CD14-positive monocyte (primary cell): ENCODE measurements at regions not wholly inside any gene's neighbourhood (a gene's known extent, or its start where the extent isn't known, plus 50 kb on each side); places are given as distances from the start of the nearest gene placed in this dataset.

Experiments
- DNase-seq, 3 donors: peaks; one replicate each; pipeline ENCODE4 v3.0.0-alpha.2; 2011 to 2022
- H2AFZ ChIP-seq: 2 replicates; pipeline ENCODE4 v1.6.0; 2012; ENCODE audit warnings: mild to moderate bottlenecking, low read depth, low read length, inconsistent platforms; ENCODE audit not compliant: insufficient read depth, poor library complexity, severe bottlenecking
- H3K27ac ChIP-seq, 2 donors: 1 replicate in 1 of 2; 2 replicates in 1 of 2; pipeline ENCODE4 v1.5.1; 2012 to 2013; ENCODE audit warnings: low read length in 2 of 2, control low read depth in 1 of 2, inconsistent platforms in 1 of 2, low read depth in 1 of 2, mild to moderate bottlenecking in 1 of 2
- H3K27me3 ChIP-seq, 2 donors: one replicate each; pipeline versions ENCODE4 v1.6.0 to v1.6.1; 2011 to 2013; ENCODE audit warnings: low read length in 2 of 2; ENCODE audit not compliant: control insufficient read depth in 2 of 2, insufficient read depth in 2 of 2
- H3K36me3 ChIP-seq, 2 donors: replicated peaks in 1 of 2; 1 replicate in 1 of 2; 2 replicates in 1 of 2; pipeline versions ENCODE4 v1.5.1 to v1.6.1; 2012 to 2013; ENCODE audit warnings: low read length in 2 of 2, control low read depth in 1 of 2, inconsistent platforms in 1 of 2, mild to moderate bottlenecking in 1 of 2; ENCODE audit not compliant: insufficient read depth in 2 of 2, control insufficient read depth in 1 of 2
- H3K4me1 ChIP-seq, 2 donors: 1 replicate in 1 of 2; 2 replicates in 1 of 2; pipeline versions ENCODE4 v1.5.1 to v1.6.1; 2012 to 2013; ENCODE audit warnings: low read length in 2 of 2, control low read depth in 1 of 2, inconsistent platforms in 1 of 2, mild to moderate bottlenecking in 1 of 2, moderate library complexity in 1 of 2; ENCODE audit not compliant: insufficient read depth in 2 of 2, control insufficient read depth in 1 of 2
- H3K4me2 ChIP-seq: replicated peaks from 2 replicates; pipeline ENCODE3; 2012; ENCODE audit warnings: low read length, moderate library complexity, mild to moderate bottlenecking; ENCODE audit not compliant: poor library complexity, severe bottlenecking; ENCODE audit errors: extremely low read depth
- H3K4me3 ChIP-seq, 3 experiments: fragments of 200-600 bp in 1 of 3; sonication (generic) in 1 of 3; replicated peaks in 1 of 3; 1 replicate in 2 of 3; 2 replicates in 1 of 3; pipeline ENCODE4 v1.5.1; 2011 to 2013; ENCODE audit warnings: low read length in 3 of 3, mild to moderate bottlenecking in 3 of 3, control low read depth in 2 of 3, low read depth in 2 of 3, inconsistent platforms in 1 of 3, moderate library complexity in 1 of 3
- H3K79me2 ChIP-seq: 2 replicates; pipeline ENCODE4 v1.6.0; 2012; ENCODE audit warnings: mild to moderate bottlenecking, control low read depth, inconsistent platforms, low read length, moderate library complexity; ENCODE audit not compliant: insufficient read depth
- H3K9ac ChIP-seq: 2 replicates; pipeline ENCODE4 v1.6.0; 2017; ENCODE audit warnings: low read length, mild to moderate bottlenecking; ENCODE audit not compliant: insufficient read depth, poor library complexity, severe bottlenecking
- H3K9me3 ChIP-seq, 2 donors: replicated peaks in 1 of 2; 1 replicate in 1 of 2; 2 replicates in 1 of 2; pipeline versions ENCODE4 v1.5.1 to v1.6.1; 2012 to 2013; ENCODE audit warnings: low read length in 2 of 2, control low read depth in 1 of 2; ENCODE audit not compliant: control insufficient read depth in 1 of 2, insufficient read depth in 1 of 2
- H4K20me1 ChIP-seq: 2 replicates; pipeline ENCODE4 v1.6.0; 2012; ENCODE audit warnings: mild to moderate bottlenecking, low read length, control low read depth, moderate library complexity; ENCODE audit not compliant: insufficient read depth
- H3K27ac Mint-ChIP-seq, 7 donors: one replicate each; pipeline ENCODE4 v1.8.0; 2020; ENCODE audit warnings: mild to moderate bottlenecking in 7 of 7, mixed read lengths in 7 of 7, moderate library complexity in 6 of 7, inconsistent platforms in 2 of 7
- H3K27me3 Mint-ChIP-seq, 3 donors: one replicate each; pipeline ENCODE4 v1.8.0; 2021 to 2022; ENCODE audit warnings: low read depth in 3 of 3, mild to moderate bottlenecking in 3 of 3, mixed read lengths in 3 of 3, moderate library complexity in 3 of 3, inconsistent platforms in 1 of 3
- H3K36me3 Mint-ChIP-seq, 2 donors: one replicate each; pipeline ENCODE4 v1.8.0; 2020; ENCODE audit warnings: mixed read lengths in 2 of 2, inconsistent platforms in 1 of 2, mild to moderate bottlenecking in 1 of 2
- H3K4me1 Mint-ChIP-seq: one replicate; pipeline ENCODE4 v1.8.0; 2020; ENCODE audit warnings: mild to moderate bottlenecking, mixed read lengths
- H3K4me3 Mint-ChIP-seq, 2 donors: one replicate each; pipeline ENCODE4 v1.8.0; 2020; ENCODE audit warnings: mild to moderate bottlenecking in 2 of 2, mixed read lengths in 2 of 2, moderate library complexity in 1 of 2
- H3K9me3 Mint-ChIP-seq, 7 donors: one replicate each; pipeline ENCODE4 v1.8.0; 2020 to 2022; ENCODE audit warnings: mixed read lengths in 7 of 7, mild to moderate bottlenecking in 6 of 7, moderate library complexity in 6 of 7, inconsistent platforms in 2 of 7
- CTCF ChIP-seq: fragments of 200-600 bp; IDR thresholded peaks from one replicate; pipeline ENCODE4 v1.8.0; 2022; ENCODE audit warnings: antibody characterized with exemption, mild to moderate bottlenecking
- whole genome bisulfite sequencing: methylation state at CpG from one replicate; pipeline ENCODE4 v1.1.5; 2013; ENCODE audit warnings: missing lambda C conversion rate; ENCODE audit not compliant: insufficient coverage; 5-methylcytosine and 5-hydroxymethylcytosine counted together
- intact Hi-C, 2 donors: fragments of 100-400 bp; cut with micrococcal nuclease; formaldehyde crosslinking; loops; one replicate each; pipeline versions ENCODE4 v1.15.0 to v1.15.1; 2023

- Histone ChIP-seq H3K4me2 (no peak overlapping the region), H3K79me2 (no peaks in the 10 kb centered on the region), H4K20me1 (no peaks in the 10 kb centered on the region), H3K4me3 (no peak overlapping the region), H3K36me3 (no peaks in the 10 kb centered on the region), H3K27ac (no peak overlapping the region), H3K9ac (no peak overlapping the region), H3K9me3 (peaks cover 0 to 2% of the 10 kb centered on the region in 2 donors), H3K4me1 (no peaks in the 10 kb centered on the region), H2AFZ (no peak overlapping the region), H3K27me3 (no peaks in the 10 kb centered on the region)
- Mint-ChIP-seq H3K27ac (no peak overlapping the region), H3K4me3 (no peak overlapping the region), H3K36me3 (no peaks in the 10 kb centered on the region), H3K4me1 (no peaks in the 10 kb centered on the region), H3K9me3 (peaks cover 0 to 4% (median 0%) of the 10 kb centered on the region in 7 donors), H3K27me3 (peaks cover 0 to 1% (median 0%) of the 10 kb centered on the region in 3 donors)
- TF ChIP-seq CTCF, result no peak
- no CpG with 5 or more reads among the region's 2 CpGs for WGBS
- intact Hi-C loops, result no loop called here
- no peak for DNase-seq
Measured at GRCh38 chr10:107476408-107476807, 311.9 kb upstream of the SORCS1 start.

GRCh38 chr10:107474650-107475049 is 310.1 kb upstream of the SORCS1 start:
- Mint-ChIP-seq H3K27me3 (peaks cover 0 to 1% (median 0%) of the 10 kb centered on the region in 3 donors), H3K4me3 (no peak overlapping the region), H3K9me3 (peaks cover 0 to 4% (median 2%) of the 10 kb centered on the region in 7 donors), H3K36me3 (no peaks in the 10 kb centered on the region), H3K4me1 (no peaks in the 10 kb centered on the region), H3K27ac (no peak overlapping the region)
- DNase-seq, result no peak
- H4K20me1 ChIP-seq, result no peaks in the 10 kb centered on the region
- no peaks in the 10 kb centered on the region for H3K27me3 ChIP-seq
- H3K4me2 ChIP-seq, result no peak overlapping the region
- no peaks in the 10 kb centered on the region for H3K4me1 ChIP-seq
- WGBS, result 86% methylated on average over 1 of the region's 1 CpG
- intact Hi-C loops, result no loop called here
- no peaks in the 10 kb centered on the region for H3K36me3 ChIP-seq
- H3K4me3 ChIP-seq, result no peak overlapping the region
- no peak overlapping the region for H3K27ac ChIP-seq
- H3K9me3 ChIP-seq, result peaks cover 0 to 2% of the 10 kb centered on the region in 2 donors
- H3K9ac ChIP-seq, result no peak overlapping the region
- H3K79me2 ChIP-seq, result no peaks in the 10 kb centered on the region
- TF ChIP-seq CTCF, result no peak
- no peak overlapping the region for H2AFZ ChIP-seq
